Middle frontal gyrus (tissue), 1 donor: ENCODE measurements at regions not wholly inside any gene's neighbourhood (a gene's known extent, or its start where the extent isn't known, plus 50 kb on each side); places are given as distances from the start of the nearest gene placed in this dataset.
"Not testable (repeated sequence)": the region's sequence is repeated elsewhere in the genome, so short reads cannot be mapped to it uniquely, and the experiment has no call there.

Experiments used
- DNase-seq: peaks from one replicate; pipeline ENCODE4 v3.0.0-alpha.2; 2015; ENCODE audit warnings: low spot score; ENCODE audit errors: extremely low spot score

- no peak for DNase-seq
Observed at GRCh38 chr6:18527836-18528743, 140.9 kb downstream of the RNF144B start.

- DNase-seq = no peak
Observed at GRCh38 chr6:18530201-18530600, 143.1 kb downstream of the RNF144B start.

- no peak for DNase-seq
Observed at GRCh38 chr6:18532139-18532538, 145.0 kb downstream of the RNF144B start.

- no peak for DNase-seq
Observed at GRCh38 chr6:18533793-18534192, 146.6 kb downstream of the RNF144B start.

- DNase-seq = peak; percentile 5
Observed at GRCh38 chr6:18536591-18537055, 149.5 kb downstream of the RNF144B start.

GRCh38 chr6:18538315-18538714, 151.2 kb downstream of the RNF144B start:
- no peak for DNase-seq

- no peak for DNase-seq
Observed at GRCh38 chr6:18543051-18543450, 155.9 kb downstream of the RNF144B start.

- DNase-seq = not testable (repeated sequence)
Observed at GRCh38 chr6:18545142-18545541, 158.0 kb downstream of the RNF144B start.

- no peak for DNase-seq
Observed at GRCh38 chr6:18545726-18546125, 158.6 kb downstream of the RNF144B start.

- DNase-seq = no peak
Observed at GRCh38 chr6:18550119-18550518, 163.0 kb downstream of the RNF144B start.

- DNase-seq = no peak
Observed at GRCh38 chr6:18551228-18551627, 164.1 kb downstream of the RNF144B start.

GRCh38 chr6:18555750-18556149, 168.6 kb downstream of the RNF144B start:
- DNase-seq = no peak

GRCh38 chr6:18561037-18561750, 174.0 kb downstream of the RNF144B start:
- no peak for DNase-seq

GRCh38 chr6:18562726-18563125, 175.6 kb downstream of the RNF144B start:
- DNase-seq = no peak

- DNase-seq = no peak
Observed at GRCh38 chr6:18564775-18565174, 177.6 kb downstream of the RNF144B start.

- no peak for DNase-seq
Observed at GRCh38 chr6:18565231-18565630, 178.1 kb downstream of the RNF144B start.

- DNase-seq = no peak
Observed at GRCh38 chr6:18567380-18567779, 180.2 kb downstream of the RNF144B start.

- no peak for DNase-seq
Observed at GRCh38 chr6:18577491-18577890, 190.3 kb downstream of the RNF144B start.

- DNase-seq = no peak
Observed at GRCh38 chr6:18579166-18579565, 192.0 kb downstream of the RNF144B start.

- DNase-seq = no peak
Observed at GRCh38 chr6:18579869-18580268, 192.7 kb downstream of the RNF144B start.

- no peak for DNase-seq
Observed at GRCh38 chr6:18584372-18584771, 197.2 kb downstream of the RNF144B start.

- DNase-seq = no peak
Observed at GRCh38 chr6:18585032-18585573, 198.0 kb downstream of the RNF144B start.
